GM19467 (cell line): ENCODE measurements at regions not wholly inside any gene's neighbourhood (a gene's known extent, or its start where the extent isn't known, plus 50 kb on each side); places are given as distances from the start of the nearest gene placed in this dataset.

Experiments used
- ATAC-seq: cut with Tn5 transposase; IDR thresholded peaks from one replicate; pipeline ENCODE4 v1.9.1; 2021; ENCODE audit warnings: mild to moderate bottlenecking, moderate library complexity; ENCODE audit not compliant: unreplicated experiment

DNA sequence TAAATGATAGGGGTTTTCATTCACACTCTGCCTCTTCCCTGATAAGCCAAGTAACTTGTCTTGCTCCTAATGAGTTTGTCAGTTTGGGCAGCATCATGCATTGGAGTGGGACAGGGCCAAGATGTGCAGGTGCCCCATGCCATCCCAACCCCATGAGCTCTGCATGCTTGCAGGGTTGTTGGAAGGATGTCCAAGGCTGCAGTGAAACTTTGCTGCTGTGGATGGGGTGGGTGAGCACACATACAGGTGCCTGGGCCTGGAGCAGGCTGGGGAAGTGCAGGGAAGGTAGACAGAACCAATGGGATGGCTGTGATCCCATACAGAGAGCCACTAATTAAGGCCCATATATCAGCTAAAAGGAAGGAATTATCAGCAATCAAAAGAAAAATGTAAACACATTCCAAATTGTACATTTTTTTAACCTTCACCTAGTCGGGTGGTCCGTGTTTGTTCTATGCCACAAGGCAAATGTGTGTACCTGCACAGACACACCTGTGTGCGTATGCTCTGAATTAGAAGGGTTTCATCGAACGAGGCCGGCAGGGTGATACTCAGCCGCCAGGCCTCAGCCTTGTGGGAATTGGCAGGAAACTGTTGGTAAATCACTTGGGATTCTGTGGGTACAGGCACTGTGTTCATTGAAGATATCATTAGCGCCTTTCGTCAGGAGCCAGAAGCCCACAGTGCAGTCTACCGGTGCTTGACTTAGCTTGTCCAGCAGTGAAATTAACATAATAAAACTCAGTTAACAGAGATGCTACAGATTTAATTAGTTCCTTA is 342.9 kb downstream of the MYCN start:
- no peak for ATAC-seq

- no peak for ATAC-seq
Observed at GRCh38 chr2:16282511-16282910, 342.2 kb downstream of the MYCN start.

DNA sequence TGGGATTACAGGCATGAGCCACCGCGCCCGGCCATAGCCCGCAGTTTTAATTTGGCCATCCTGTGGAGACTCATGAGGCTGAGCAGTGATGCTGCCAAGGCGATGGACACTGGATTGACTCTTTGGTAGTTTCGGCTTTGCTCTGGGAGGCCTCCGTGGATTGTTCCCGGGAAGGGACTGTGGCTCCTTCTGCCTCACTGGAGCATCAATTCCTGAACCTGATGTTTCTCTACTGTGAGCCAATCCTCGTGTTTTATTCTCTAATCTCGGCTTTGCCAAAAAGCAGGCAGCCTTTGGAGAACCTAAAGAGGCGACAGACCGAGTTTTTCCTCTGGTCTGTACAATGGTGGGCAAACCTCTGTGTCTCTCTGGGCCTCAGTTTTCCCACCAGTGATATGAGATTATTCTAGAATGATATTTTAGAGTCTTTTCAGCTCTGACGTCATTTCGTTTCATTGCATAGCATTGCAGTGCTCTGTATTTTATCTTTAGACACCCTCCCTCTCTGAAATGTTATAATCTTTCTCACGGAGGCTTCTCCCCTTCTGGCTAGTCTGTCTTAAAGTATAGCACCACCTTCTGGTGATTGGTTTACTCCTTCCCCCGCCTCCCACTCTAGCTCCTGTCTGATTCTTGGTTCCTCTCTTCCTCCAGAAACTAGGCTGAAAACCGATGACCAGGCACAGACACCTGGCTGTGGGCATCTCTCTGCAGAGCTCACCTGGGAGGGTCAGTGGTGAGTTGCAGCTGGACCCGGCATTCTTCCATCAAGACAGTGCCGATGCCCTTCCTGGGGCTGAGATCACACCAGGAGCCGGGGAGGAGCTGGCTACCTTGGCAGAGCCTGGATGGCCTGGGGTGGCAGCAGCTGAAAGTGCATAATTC is 341.3 kb downstream of the MYCN start:
- no peak for ATAC-seq

- ATAC-seq, result no peak
Observed at GRCh38 chr2:16280081-16280480, 339.7 kb downstream of the MYCN start.

DNA sequence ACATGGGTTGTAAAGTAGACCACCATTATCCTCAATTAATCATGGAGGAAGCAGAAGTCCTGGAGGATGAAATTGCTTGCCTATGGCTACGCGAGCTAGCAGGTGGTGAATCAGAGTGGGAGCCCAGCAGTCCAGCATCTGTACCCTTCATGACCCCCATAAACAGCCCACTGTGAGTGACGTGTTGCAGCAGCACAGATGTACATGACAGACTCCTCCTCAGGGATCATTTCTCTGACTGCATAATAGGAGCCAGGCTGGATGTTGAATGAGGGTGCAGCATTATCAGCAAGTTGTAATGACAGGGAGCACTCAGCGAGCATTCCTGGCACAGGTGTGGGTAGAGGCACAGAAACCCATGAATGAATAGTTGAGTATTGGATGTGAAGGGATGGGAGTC is 339.3 kb downstream of the MYCN start:
- ATAC-seq, result no peak

GRCh38 chr2:16279201-16279570 is 338.8 kb downstream of the MYCN start:
- no peak for ATAC-seq

GRCh38 chr2:16278421-16279200 is 338.3 kb downstream of the MYCN start:
- no peak for ATAC-seq

- no peak for ATAC-seq
Observed at GRCh38 chr2:16277117-16277516, 336.8 kb downstream of the MYCN start.

- ATAC-seq, result no peak
Observed at GRCh38 chr2:16275661-16276060, 335.3 kb downstream of the MYCN start.

- ATAC-seq, result no peak
Observed at GRCh38 chr2:16275131-16275530, 334.8 kb downstream of the MYCN start.

DNA sequence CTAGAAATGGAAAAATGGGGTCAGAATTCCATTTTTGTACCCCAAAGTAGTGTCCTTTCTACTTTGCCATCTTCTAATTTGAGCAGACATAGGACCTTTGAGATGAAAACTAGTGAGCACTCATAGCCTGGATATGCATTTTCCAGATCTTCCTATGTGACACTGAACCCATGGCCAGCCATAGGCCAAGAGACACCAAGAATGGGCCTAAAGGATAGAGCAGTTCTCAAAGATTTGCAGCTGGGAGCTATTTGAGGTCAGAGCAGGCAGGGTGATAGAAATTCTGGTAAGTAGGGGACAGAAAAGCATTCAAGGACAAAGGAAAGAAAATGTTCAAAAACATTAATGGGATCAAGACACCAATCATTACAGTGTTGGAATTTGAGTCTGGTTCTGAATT is 332.8 kb downstream of the MYCN start:
- no peak for ATAC-seq

DNA sequence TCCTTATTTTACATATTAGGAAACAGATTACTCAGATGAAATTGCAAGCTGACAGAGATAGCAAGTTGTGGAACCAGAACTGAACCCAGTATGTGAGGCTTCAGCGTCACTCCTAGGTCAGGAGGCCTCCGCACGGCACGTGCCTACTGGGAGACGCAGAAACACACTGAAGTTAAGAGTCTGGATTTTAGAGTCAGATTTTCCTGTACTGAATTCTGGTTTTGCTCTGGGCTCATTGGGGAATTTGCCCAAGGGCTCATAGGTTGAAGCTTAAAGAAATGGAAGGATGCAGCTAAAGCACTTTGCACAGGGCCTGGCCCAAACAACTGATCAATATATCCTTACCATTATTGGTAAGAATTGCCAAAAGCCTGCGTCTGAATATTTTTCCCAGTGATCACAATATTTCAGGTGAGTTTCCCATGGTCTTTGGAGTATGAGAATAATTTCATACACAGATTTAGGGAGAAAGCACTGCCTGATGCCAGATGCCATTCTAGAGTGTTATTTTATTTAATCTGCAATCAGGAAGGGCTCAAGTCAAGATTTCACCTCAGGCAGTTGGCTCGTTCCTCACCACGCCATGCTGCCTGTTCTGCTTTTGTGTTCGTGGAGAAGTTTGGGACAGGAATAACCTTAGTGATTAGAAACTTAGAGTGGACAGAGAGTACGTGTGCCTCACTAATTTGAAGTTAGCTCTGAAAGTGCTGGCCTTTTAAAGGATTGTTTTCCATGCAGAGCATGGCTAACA is 331.9 kb downstream of the MYCN start:
- ATAC-seq, result no peak

GRCh38 chr2:16271231-16271896 is 331.0 kb downstream of the MYCN start:
- ATAC-seq, result no peak

GRCh38 chr2:16270441-16270840 is 330.1 kb downstream of the MYCN start:
- no peak for ATAC-seq

GRCh38 chr2:16268301-16269000 is 328.1 kb downstream of the MYCN start:
- no peak for ATAC-seq

GRCh38 chr2:16266571-16266970 is 326.2 kb downstream of the MYCN start:
- no peak for ATAC-seq

DNA sequence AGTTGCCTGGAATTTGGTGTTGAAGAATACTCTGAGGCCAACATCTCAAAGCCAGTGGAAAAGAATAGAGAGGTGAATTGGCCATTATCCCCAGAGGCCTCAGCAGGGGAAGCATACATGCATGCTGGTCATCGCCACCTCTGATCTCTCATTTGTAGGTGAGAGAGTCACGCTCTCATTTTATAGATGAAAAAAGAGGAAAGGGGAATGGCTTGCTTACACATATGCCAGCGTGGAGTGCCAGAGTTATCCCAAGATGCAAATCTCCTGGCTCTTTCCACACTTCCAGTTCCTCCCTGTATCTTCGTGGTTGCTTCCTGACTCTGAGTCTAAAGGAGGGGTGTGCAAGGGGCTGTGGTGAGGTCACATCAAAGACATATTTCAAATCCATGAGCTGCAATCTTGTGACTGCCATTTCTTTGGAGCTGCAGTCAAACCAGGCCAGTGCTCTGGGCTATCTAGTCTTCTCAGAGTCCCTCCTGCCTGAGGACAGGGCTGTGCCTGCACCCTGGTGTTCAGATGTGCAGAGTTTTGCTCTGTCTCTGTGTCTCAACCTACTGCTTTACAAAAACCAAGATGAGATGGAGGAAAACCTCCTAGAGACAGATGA is 324.7 kb downstream of the MYCN start:
- no peak for ATAC-seq

GRCh38 chr2:16264491-16264890 is 324.1 kb downstream of the MYCN start:
- no peak for ATAC-seq

DNA sequence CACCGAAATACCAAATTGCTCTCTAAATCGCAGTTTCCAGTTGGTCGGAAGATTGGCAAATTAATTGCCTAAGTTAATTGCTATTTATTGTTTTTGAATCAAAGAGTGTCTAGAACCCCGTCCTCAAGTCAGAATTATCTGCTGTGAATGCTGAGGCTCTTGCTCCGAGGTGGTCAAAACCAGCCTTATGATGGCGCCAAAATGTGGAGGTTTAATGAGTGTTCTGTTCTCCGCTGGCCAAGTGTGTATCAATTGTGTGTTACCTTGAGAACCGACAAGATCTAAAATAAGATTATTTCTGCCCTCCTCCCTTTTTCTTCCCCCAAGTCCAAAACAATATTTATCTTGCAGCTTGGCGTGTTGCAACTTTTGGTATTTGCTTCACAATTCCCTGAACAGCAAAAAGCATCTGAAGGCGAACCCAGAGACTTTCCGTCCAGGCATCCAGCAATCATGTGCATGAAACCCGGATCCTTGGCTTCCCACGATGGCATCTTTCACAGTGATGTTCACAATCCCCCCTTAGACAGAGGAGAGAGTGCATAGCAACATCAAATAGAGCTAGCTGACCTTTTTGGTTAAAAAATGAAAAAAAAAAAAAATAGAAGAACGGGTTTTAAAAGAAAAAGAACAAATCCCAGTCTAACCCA is 323.0 kb downstream of the MYCN start:
- no peak for ATAC-seq
